NCI-H82 treated with DMSO at 0.1 percent for 48 hours (cell line): ENCODE measurements at regions not wholly inside any gene's neighbourhood (a gene's known extent, or its start where the extent isn't known, plus 50 kb on each side); places are given as distances from the start of the nearest gene placed in this dataset.

Source experiments
- DNase-seq: peaks from one replicate; lab custom pipeline; 2025; ENCODE audit not compliant: unreplicated experiment; lab: John Stamatoyannopoulos, UW

DNA sequence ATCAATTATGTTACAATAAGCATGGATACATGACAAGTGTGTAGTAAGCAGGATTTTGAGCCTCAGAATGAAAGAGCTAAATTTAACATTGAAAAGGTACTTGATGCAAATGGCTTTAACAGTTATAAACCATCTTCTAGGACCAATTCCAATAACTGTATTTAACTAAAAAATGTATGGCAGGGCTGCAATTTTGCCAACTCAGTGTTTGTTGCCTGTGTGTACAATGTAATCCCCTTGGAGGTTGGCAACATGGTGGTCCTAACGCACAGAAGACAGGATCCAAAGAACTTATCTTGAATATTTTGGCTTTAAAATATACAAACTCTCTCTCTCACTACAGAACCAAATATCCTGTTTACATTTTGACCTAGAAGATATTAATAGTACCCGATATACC lies 2314.1 kb downstream of the LRRC4C start:
- no peak for DNase-seq

DNA sequence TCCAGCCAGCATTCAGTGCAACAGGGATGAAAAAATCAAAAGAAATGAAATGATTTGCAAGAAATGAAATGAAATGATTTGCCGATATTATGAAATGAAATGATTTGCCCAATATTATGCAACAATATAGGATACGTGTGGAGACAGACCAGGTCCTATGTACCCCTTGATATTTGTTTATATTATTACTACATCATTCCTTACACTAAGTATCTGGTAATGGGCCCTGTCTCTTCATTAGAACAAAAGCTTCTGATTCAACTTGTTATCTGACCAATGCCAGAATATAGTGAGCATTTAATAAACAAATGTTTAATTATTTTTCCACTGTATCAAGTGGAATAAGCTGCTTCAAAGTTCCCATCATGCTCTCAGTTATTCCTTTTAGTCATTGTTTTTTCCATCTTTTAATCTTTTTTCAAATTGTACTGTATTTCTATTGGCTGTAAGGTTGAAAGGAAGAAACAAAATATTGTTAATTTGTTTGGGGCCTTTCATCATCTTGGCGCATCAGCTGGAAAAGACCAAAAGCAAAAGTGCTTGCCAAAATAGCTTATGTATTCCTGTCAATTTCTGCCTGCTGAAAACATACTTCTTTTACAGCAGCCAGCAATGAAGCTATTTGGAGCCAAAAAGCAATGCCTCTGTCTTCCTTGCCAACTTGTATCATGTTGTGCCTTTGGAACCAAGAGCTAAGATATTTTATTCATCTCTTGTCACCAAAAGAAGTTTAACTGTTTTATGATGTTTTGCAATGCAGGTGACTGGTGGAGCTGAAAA lies 2314.9 kb downstream of the LRRC4C start:
- no peak for DNase-seq

DNA sequence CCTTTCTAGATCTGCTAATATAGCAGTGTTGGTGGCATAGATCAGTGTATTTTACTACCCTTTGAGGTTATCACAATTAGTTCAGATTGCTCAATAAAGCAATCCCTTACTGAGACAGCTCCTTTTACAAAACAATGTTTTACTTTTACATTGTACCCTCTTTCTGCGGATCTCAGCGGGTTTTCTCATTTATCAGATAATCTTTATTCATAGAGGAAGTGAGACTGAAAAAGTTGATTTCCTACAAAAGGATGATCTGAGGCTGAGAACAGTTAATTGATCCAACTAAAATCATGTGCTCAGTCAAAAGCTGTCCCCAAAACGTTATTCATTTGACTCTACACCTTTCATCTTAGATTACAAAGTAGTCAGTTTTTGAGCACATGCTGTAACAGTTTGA lies 2319.9 kb downstream of the LRRC4C start:
- DNase-seq = no peak

DNA sequence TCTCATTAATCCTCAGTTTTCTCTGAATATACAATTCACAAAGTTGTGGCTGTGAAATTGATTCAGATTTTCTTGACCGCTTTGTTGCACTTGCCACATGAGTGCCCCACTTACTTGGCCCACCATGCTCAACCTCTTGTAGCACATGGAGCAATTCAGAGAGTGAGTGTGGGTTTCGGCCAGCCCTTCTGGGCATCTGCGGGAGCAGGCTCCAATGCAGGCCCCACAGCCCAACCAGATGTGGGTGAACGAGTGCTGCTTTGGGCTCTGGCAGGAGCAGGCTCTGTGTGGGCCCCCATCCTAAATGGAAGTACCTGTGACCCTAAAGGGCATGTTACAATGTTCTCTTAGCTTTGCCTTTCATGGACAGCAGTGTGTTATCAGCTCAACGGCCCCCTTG lies 2338.6 kb downstream of the LRRC4C start:
- DNase-seq = no peak

DNA sequence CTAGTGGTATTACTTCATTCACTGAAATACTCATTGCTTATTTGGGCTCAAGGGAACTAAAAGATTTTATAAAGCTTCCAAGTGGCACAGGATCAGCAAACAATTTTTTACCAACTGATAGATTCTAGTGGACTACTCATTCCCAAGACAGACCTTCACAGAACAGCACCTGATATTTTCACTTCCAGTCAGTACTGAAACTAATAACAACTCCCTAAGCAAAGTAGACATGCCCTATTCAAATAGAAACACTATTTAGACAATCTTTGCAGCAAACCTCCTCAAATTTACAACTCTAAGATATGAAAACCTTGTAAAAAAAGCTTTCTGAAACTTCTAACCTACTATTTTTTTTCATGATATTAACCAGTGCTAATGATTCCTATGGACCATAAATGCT lies 2345.8 kb downstream of the LRRC4C start:
- DNase-seq = no peak

GRCh38 chr11:39102236-39102635 lies 2357.2 kb downstream of the LRRC4C start:
- no peak for DNase-seq

DNA sequence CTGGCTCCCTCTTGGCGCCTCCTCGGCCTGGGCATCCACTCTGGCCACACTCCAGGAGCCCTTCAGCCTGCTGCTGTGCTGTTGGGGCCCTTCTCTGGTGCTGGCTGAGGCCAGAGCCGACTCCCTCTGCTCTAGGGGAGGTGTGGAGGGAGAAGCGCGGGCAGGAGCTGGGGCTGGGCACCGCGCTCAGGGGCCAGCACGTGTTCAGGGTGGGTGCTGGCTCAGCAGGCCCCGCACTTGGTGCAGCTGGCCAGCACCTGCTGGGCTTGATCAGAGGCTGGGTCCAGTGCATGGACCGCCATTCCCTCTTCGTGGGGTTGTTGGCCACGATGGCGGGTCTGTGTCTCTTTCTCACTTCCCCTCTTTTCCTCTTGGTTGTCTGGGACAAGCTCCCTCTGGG lies 2381.0 kb downstream of the LRRC4C start:
- DNase-seq = no peak

DNA sequence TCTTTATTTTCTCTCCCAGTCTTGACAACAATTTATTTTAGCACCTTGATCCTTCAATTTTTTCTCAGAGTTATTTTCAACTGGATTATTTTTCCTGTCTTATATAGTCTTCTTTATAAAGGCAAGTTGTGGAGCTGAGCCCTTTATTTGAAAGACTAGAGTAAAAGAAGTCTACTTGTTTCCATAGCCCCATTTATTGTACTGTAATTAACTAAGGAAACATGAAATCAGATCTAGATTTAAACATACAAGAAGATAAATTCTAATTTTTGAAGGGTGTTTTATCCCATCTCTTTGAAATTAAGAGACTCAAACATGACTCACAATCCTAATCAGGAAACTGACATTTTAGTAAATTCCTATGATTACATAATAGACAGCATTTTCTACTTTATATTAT lies 2421.8 kb downstream of the LRRC4C start:
- DNase-seq = no peak

DNA sequence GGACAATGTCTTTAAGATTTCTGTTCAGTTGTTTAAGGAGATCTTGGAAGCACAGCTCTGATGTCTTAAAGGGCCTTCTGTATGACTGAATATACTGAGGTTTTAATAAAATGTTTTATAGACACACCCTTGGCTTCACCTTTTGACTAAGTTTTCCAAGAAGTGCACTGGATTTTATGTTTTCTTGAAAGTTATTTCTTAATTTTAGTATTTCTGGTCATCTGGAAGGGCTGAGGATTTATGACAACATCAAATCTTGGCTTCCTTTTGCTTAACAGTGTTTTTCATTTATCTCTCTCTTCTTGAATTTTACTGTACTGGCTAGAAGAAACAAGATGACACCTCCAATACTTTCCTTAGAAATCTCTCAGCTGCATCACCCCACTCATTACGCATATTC lies 2423.4 kb downstream of the LRRC4C start:
- DNase-seq = no peak

GRCh38 chr11:39021539-39021938 lies 2423.5 kb upstream of the RAG2 start:
- DNase-seq = no peak

DNA sequence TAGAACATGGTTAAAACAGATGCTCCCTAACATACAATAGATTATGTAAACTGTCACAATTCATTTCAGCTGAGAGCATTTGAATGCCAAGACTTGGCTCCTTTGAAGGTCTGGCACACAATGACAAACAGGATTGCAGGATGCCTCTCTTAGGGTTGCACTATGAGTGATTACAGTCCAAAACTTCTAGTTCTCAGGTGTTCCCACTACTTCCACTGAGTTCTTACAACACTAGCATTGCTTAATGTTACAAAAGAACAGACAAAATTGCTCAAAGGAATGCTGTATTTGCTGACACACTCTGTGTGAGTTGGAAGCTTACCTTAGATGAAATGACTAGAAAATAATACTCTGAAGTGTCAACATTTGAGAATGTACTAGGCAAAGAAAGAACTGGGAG lies 2413.8 kb upstream of the RAG2 start:
- DNase-seq = no peak

DNA sequence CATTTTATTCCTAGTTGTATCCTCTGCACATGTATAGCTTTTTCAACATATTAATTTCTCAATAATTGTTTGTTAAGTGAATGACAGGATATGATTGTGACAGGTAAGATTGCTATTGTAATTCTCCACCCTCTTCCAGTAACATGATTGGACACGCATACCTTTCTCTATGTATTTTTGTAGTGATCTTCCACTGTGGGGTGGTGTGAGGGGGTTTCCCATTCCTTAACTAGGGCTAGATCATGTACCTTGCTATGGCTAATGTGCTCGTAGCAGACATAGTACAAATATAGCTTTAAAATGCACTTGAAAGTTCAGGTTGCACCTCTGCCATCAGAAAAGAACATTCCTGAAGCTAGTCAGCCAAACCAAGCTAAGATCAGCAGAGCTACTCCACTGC lies 2392.8 kb upstream of the RAG2 start:
- DNase-seq = no peak

- DNase-seq = no peak
Measured at GRCh38 chr11:38990139-38990538, 2392.1 kb upstream of the RAG2 start.

DNA sequence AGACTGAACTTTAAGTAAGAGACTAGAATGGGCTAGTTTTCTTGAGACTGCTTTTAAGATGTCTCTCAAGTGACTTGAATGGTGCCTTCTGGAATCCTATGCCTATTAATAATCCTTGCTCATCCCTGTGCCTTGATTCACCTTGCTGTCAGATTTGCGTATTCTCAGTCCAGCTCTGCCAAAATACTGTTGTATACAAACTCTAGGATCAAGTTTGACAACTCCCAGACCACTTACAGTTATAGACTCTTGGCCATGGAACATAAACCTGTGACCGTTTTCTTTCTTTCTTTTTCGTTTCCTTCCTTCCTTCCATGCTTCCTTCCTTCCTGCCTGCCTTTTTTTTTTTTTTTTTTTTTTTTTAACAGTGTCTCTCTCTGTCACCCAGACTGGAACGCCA lies 2390.9 kb upstream of the RAG2 start:
- DNase-seq = no peak

DNA sequence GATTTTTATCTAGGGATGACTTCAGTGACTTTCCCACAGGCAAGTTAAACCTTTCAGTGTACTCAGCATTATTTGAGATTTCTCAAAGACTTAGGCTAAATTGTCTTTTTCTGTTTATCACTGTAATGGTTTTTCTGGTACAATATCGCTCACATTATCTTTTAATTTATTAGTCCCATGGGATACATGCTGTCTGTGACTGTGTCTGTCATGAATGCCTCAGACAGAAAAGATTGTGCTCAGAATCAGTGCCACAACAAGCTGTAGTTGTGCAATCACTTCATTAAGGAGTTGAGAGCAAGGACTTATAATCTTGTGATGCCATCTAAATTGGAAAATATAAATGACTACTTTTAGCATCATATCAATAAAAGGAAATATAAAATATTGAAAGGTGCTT lies 2374.2 kb upstream of the RAG2 start:
- DNase-seq = no peak

DNA sequence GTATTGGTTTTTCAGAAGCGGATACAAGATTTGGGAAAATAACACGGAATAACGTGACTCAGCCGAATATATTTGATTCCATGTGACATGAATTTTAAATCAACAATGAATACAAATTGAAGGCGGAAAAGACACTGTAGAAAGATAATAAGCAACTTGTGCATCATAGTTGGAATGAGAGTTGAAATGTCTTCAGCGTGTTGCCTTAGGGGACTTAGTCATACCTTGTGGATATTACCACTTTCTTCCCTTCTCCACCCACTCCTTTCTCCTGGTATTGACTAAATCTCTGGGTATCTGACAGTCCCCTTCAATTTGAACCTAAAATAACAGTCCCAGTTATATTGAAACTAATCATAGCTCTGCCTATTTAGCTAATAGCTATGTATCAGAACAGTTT lies 2373.1 kb upstream of the RAG2 start:
- DNase-seq = no peak

- DNase-seq = no peak
Measured at GRCh38 chr11:38968951-38969350, 2370.9 kb upstream of the RAG2 start.

DNA sequence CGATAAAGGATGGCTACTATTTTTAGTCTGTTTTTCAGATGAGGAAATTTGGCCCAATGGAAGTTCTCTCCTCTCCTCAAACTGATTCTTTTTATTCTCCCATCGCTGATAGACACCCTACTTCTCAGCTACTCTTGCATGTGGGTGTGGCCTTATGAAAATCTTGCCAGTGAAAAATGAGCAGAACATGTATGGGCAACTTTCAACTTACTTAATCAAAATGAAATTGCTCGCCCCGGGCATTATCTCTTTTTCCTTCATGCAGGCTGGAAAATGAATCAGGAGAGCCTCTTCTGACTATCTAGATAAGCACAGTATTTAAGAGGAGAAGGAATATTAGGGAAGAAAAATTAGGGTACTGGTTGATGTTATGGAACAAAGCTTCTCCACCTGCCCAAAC lies 2354.7 kb upstream of the RAG2 start:
- DNase-seq = no peak

- no peak for DNase-seq
Measured at GRCh38 chr11:38950867-38951266, 2352.8 kb upstream of the RAG2 start.

GRCh38 chr11:38948392-38948791 lies 2350.4 kb upstream of the RAG2 start:
- no peak for DNase-seq

DNA sequence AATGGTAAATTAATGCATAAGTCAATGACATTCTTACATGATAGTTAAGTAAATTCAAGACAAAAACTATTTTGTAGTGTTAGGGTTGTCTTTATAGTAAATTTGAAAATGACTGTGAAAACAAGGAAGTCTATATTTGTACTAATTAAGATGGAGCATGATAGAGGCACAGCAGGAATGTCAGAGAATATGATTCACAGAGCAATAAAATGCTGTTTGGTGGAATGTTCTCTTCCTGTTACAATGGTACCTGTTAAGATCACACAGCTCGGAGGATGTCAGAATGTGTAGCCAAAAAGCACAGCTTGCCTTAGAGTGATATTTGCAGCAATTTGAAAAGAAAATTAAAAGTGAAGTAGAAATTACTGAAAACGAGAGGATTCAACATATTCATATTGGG lies 2339.7 kb upstream of the RAG2 start:
- no peak for DNase-seq

DNA sequence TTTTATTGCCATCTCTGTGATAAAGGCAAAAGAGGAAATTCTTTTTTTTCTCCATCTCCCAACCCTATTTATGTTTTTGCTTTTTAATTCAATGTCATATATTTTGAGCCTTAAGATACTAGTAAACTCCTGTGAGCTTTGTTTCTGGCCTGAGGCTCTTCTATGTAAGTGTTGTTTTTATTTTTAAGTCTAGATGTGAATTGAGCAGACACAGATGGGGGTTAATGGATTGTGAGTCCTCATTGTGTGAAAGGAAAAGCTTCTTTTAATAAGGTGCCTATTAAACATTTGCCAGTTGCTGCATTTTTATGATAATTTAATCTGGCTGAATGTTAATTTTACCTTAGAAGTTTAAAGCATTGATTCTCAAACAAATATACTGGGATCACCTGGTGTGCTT lies 2337.9 kb upstream of the RAG2 start:
- DNase-seq = no peak

DNA sequence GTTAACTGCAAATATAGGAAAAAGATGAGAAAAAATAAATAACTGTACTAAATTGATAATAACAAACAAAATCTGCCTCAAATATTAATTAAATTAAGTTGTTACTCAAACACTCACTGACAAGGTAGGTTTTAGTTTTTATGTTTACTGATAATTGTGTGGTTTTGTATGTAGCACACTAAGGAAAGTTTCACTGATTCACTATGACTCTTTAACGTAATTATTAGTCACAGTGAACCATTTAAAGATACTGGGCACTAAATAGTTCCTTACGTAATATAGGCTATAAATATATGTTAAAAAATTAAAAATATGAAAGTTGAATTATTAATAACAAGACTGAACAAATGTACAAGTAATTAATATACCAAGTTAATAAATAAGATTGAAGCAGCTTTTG lies 2330.0 kb upstream of the RAG2 start:
- DNase-seq = no peak
